ENCODE measurements at regions not wholly inside any gene's neighbourhood (a gene's known extent, or its start where the extent isn't known, plus 50 kb on each side); places are given as distances from the start of the nearest gene placed in this dataset.

DNA sequence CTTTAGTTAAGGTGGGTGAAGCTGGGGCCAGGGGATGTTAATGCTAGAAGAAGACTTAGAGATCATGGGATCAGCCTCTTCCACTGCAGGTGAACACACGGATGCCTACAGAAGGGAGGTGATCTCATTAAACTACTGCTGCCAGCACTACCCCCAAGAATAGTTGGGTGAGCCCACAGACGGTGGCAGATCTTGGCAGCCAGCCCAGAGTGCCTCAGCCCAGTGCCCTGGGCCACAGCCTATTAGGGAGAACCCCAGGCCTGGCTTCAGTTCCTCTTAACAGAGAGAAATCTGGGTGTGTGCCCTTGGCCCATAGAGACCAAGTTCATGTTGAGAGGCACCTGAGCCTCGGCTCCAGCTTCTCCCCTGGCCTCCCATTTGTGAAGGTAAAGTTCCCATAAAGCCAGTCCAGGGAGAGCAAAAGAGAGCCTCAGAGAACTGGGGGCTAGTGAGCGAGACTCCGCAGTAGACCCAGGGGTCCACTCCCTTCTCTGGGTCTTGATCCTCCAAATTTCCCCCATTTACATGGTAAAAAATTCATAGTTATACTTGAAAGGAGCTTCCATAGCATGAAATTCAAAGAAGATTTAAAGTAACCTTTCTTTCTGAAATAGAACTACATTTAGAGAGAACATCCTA is 125.0 kb upstream of the CCND2 start:
- TF ChIP-seq, protein P1, sequence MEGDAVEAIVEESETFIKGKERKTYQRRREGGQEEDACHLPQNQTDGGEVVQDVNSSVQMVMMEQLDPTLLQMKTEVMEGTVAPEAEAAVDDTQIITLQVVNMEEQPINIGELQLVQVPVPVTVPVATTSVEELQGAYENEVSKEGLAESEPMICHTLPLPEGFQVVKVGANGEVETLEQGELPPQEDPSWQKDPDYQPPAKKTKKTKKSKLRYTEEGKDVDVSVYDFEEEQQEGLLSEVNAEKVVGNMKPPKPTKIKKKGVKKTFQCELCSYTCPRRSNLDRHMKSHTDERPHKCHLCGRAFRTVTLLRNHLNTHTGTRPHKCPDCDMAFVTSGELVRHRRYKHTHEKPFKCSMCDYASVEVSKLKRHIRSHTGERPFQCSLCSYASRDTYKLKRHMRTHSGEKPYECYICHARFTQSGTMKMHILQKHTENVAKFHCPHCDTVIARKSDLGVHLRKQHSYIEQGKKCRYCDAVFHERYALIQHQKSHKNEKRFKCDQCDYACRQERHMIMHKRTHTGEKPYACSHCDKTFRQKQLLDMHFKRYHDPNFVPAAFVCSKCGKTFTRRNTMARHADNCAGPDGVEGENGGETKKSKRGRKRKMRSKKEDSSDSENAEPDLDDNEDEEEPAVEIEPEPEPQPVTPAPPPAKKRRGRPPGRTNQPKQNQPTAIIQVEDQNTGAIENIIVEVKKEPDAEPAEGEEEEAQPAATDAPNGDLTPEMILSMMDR (IDR thresholded peaks at IDR 0.05; ENCODE audit: low read depth, low read length) = no peak
- DNase-seq (ENCODE audit: extremely low read depth, low read depth) = no peak

DNA sequence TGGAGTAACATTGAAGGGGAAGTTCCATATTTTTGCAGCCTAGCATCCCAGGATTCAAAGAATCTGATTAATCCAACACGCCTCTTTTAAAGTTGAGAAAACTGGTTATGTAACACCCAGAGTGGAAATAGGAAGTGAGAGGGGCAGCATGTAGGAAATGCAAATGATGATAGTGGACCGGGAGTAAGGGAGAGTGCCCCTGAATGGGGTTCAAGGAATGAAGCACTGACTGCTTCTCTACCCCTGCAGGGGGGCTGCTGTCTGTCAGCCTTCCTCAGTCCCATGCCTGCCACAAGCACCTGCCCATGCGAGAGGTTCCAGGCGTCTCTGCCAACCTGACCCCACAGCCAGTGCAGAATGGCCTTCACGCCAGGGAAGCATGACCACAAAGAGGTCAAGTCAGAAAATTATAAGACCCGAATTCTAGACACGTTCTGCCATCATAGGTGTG is 126.5 kb upstream of the CCND2 start:
- DNase-seq (ENCODE audit: extremely low read depth, low read depth) = no peak

DNA sequence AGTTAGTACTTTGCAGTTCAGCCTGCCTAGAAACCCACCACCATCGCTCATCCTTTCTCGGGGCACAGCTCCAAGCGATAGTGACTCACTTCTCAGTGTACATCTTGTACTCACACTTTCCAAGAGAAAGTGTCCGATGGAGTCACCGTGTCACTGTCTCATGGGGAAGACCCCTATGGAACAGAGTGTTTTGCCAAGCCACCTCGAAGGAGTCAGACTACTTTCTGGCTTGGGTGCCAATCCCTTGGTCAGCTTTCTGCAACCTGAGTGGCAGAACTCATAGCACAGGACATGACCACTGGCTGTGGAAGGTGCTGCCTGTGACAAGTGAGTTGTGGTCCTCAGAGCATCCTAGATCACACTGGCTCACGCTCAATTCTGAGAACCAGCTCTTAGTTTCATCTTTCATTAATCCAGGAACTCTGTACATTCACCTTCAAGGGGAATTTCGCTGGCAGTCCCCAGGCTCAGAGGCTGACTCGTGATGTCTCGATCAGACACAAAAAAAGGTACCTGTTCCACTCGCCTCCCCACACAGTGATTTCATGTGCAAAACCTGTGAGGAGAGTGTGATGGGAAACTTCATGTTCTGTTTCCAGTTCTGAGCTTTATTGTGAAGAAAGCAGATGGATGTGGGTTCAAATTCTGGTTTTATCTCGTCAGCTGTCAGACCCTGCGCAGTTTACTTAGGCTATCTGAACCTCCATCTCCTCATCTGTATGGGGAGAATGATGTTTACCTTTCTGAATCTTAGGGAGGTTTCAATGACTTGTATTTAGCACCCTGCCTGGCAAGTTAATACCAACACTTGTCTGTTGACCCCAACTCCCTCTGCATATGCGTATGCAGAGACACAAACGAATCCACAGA is 127.3 kb upstream of the CCND2 start:
- TF ChIP-seq, protein P1 (IDR thresholded peaks at IDR 0.05; ENCODE audit: low read depth, low read length) = no peak
- no peak for DNase-seq (ENCODE audit: extremely low read depth, low read depth)

More for the DNA sequence above, 126.5 kb upstream of the CCND2 start:
- TF ChIP-seq, protein P1 (IDR thresholded peaks at IDR 0.05; ENCODE audit: low read depth, low read length) = no peak

DNA sequence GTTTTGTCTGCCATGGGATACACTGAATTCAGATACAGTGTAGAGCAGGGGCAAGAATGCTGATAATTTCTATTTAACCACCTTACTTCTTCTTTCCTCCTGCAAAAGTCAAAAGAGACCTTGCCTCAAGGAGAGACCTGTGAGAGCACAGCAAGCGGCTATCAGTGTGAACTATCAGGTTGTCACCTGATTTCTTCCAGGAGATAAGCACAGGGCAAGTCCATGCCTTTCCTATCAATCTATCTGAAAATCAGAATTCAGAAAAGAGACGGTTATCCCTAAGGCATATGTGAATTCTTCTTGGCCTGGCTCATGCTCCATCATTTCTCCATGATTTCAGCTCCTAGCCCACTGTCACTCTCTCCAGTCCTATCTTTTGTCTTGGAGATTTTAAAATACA is 128.9 kb upstream of the CCND2 start:
- TF ChIP-seq, protein P1 (IDR thresholded peaks at IDR 0.05; ENCODE audit: low read depth, low read length) = no peak
- DNase-seq (ENCODE audit: extremely low read depth, low read depth) = no peak

DNA sequence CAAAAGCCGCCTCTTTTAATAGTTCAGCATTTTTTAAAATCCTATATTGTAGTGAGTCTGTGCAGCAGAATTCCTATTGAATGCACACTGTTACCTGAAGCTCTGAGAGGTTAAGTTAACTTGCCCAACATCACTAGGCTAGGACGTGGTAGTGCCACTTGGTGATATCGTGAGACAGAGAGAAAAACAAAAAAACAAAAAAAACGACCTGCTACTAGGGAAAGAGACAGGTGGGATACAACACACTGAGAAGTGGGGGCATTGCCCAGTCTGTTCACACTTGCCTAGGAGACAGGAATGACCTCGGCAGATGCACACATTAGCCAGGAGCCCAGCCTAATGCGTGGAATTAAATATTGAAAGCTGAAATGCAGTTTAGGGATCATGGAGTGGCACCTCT is 129.7 kb upstream of the CCND2 start:
- TF ChIP-seq, protein P1 (IDR thresholded peaks at IDR 0.05; ENCODE audit: low read depth, low read length) = no peak
- no peak for DNase-seq (ENCODE audit: extremely low read depth, low read depth)

DNA sequence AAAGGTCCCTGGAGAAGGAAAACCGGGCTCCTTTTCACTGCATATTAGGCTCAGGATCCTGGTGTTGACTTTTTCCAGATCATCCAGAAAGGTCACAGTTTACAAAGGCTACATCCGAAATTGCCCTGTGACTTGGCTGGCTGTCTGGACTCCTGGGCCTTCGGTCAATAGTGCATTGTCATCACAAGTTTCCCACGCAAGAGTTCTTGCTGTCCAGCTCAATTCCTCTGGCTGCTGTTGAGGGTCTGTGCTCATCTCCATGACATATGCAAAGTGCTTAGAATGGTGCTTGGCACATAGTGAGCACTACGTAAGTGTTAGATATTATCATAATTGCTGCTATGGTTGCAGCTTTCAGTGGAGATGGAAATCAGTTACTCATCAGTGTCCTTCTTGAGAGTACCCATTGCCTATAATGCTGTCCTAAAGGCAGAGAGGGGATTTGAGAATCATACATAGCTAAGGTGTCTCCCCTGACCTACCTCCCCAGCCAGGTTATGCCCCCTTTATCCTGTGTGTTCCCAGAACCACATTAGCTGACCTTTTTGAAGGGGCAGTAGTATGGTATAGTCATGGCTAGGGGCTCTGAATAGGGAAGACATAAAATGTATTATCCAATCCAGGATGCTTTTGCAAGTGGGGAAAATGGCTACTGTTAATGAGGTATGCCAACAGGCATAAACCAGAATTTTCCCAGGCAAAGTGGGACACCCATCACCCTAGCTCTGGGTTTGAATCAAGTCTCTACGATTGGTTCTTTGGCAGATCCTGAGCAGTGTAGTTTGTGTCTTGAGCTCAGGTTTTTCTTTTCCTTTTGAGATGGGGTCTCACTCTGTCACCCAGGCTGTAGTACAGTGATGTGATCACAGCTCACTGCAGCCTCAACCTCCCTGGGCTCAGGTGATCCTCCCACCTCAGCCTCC is 132.0 kb upstream of the CCND2 start:
- DNase-seq (ENCODE audit: extremely low read depth, low read depth) = no peak
- TF ChIP-seq, protein P1 (IDR thresholded peaks at IDR 0.05; ENCODE audit: low read depth, low read length) = no peak

All from AG09319 (cell line).